Hepatocyte (in vitro differentiated cells): ENCODE measurements at regions not wholly inside any gene's neighbourhood (a gene's known extent, or its start where the extent isn't known, plus 50 kb on each side); places are given as distances from the start of the nearest gene placed in this dataset.

Source experiments
- DNase-seq: peaks from one replicate; pipeline ENCODE4 v3.0.0-alpha.2; 2016; ENCODE audit warnings: low spot score
- H2AFZ ChIP-seq: fragments of 200-600 bp; sonication (generic); 2 replicates; pipeline ENCODE4 v1.6.0; 2016; ENCODE audit warnings: antibody characterized with exemption, mild to moderate bottlenecking
- H3K27ac ChIP-seq: fragments of 200-600 bp; sonication (generic); 2 replicates; pipeline ENCODE4 v1.5.1; 2016; ENCODE audit warnings: mild to moderate bottlenecking
- H3K27me3 ChIP-seq: fragments of 200-600 bp; sonication (generic); 2 replicates; pipeline ENCODE4 v1.6.1; 2016
- H3K36me3 ChIP-seq: fragments of 200-600 bp; sonication (generic); replicated peaks from 2 replicates; pipeline ENCODE4 v1.5.1; 2016; ENCODE audit warnings: low read depth; ENCODE audit not compliant: insufficient read depth
- H3K4me1 ChIP-seq: fragments of 200-600 bp; sonication (generic); 2 replicates; pipeline ENCODE4 v1.5.1; 2016; ENCODE audit warnings: mild to moderate bottlenecking, moderate library complexity; ENCODE audit not compliant: insufficient read depth
- H3K4me2 ChIP-seq: fragments of 200-600 bp; sonication (generic); 2 replicates; pipeline ENCODE4 v1.6.0; 2016
- H3K4me3 ChIP-seq: fragments of 200-600 bp; sonication (generic); 2 replicates; pipeline ENCODE4 v1.5.1; 2016; ENCODE audit warnings: mild to moderate bottlenecking
- H3K79me2 ChIP-seq: fragments of 200-600 bp; sonication (generic); 2 replicates; pipeline ENCODE4 v1.6.0; 2017; ENCODE audit warnings: mild to moderate bottlenecking
- H3K9me2 ChIP-seq: fragments of 200-600 bp; sonication (generic); replicated peaks from 2 replicates; pipeline ENCODE4 v1.6.0; 2017; ENCODE audit warnings: mild to moderate bottlenecking; ENCODE audit not compliant: insufficient read depth
- H3K9me3 ChIP-seq: fragments of 200-600 bp; sonication (generic); 2 replicates; pipeline ENCODE4 v1.5.1; 2016; ENCODE audit warnings: low read depth, mild to moderate bottlenecking
- H4K20me1 ChIP-seq: fragments of 200-600 bp; sonication (generic); 2 replicates; pipeline ENCODE4 v1.6.0; 2016; ENCODE audit warnings: mild to moderate bottlenecking; ENCODE audit not compliant: insufficient read depth, poor library complexity, severe bottlenecking
- EZH2 ChIP-seq: fragments of 200-600 bp; sonication (generic); IDR thresholded peaks from 2 replicates; pipeline ENCODE4 v1.6.1; 2016; ENCODE audit warnings: antibody characterized with exemption, mild to moderate bottlenecking, borderline replicate concordance
- EZH2phosphoT487 ChIP-seq: fragments of 200-600 bp; sonication (generic); IDR thresholded peaks from one replicate; pipeline ENCODE4 v1.6.1; 2018; ENCODE audit warnings: antibody characterized with exemption, mild to moderate bottlenecking, low read depth, moderate library complexity; ENCODE audit not compliant: unreplicated experiment, severe bottlenecking
- WGBS: methylation state at CpG from one replicate; pipeline ENCODE4 v1.1.6; 2016; ENCODE audit warnings: low lambda C conversion rate; ENCODE audit errors: missing lambda C conversion rate; 5-methylcytosine and 5-hydroxymethylcytosine counted together
- TF ChIP-seq, protein P1 (sequence below): fragments of 200-600 bp; sonication (generic); IDR thresholded peaks from 2 replicates; pipeline ENCODE4 v1.5.1; 2016; ENCODE audit warnings: antibody characterized with exemption, mild to moderate bottlenecking; ENCODE audit not compliant: poor library complexity

DNA sequence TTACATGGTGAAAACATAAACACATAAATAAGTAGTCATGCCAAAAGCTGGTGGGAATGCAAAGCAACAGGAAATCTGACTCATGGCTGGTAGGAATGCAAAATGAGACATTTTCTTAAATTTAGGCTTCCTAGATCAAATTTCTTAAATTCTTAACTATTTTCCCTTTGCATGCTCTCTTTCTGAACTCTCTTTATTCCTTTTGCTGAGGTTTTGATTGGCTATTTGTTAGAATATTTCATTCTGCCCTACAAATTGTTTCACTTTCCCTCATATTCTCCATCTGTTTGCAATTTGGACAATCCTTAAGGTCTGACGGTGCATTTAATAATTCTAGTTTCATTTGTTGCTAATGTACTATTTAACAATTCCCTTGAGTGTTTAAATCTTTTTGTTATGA is 437.5 kb upstream of the RGS17 start:
- Histone ChIP-seq H3K27me3 (no peaks in the 10 kb centered on the region), H3K36me3 (no peaks in the 10 kb centered on the region), H3K4me3 (no peak overlapping the region), H3K9me3 (no peaks in the 10 kb centered on the region), H2AFZ (no peak overlapping the region), H3K4me2 (no peak overlapping the region), H3K4me1 (no peaks in the 10 kb centered on the region), H3K79me2 (no peaks in the 10 kb centered on the region), H4K20me1 (no peaks in the 10 kb centered on the region), H3K27ac (no peak overlapping the region), H3K9me2 (no peaks in the 10 kb centered on the region)
- TF ChIP-seq EZH2phosphoT487 (no peak), EZH2 (no peak)
- TF ChIP-seq, protein P1, sequence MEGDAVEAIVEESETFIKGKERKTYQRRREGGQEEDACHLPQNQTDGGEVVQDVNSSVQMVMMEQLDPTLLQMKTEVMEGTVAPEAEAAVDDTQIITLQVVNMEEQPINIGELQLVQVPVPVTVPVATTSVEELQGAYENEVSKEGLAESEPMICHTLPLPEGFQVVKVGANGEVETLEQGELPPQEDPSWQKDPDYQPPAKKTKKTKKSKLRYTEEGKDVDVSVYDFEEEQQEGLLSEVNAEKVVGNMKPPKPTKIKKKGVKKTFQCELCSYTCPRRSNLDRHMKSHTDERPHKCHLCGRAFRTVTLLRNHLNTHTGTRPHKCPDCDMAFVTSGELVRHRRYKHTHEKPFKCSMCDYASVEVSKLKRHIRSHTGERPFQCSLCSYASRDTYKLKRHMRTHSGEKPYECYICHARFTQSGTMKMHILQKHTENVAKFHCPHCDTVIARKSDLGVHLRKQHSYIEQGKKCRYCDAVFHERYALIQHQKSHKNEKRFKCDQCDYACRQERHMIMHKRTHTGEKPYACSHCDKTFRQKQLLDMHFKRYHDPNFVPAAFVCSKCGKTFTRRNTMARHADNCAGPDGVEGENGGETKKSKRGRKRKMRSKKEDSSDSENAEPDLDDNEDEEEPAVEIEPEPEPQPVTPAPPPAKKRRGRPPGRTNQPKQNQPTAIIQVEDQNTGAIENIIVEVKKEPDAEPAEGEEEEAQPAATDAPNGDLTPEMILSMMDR, result no peak
- WGBS, result 57% methylated on average over 1 of the region's 1 CpG
- DNase-seq, result no peak

DNA sequence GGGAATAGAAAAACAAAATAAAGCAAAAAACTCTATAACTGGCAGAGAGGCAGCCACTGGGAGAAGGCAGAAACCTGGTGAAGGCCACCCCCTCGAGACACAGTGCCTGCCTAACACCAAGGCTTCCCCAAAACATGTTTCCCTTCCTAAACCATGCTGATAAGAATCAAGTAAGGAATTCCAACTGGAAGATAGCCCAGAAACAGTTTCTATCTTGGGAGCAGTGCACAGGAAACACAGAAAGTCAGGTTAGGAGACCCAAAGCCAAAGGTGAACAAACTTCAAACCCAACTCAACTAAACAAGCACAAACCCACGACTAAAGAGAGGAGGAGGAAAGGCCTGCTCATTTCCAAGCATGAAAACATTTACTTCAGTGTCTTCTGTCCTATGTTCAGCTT is 433.7 kb upstream of the RGS17 start:
- H3K27me3 ChIP-seq, result no peaks in the 10 kb centered on the region
- H2AFZ ChIP-seq, result no peak overlapping the region
- no peak overlapping the region for H3K4me3 ChIP-seq

DNA sequence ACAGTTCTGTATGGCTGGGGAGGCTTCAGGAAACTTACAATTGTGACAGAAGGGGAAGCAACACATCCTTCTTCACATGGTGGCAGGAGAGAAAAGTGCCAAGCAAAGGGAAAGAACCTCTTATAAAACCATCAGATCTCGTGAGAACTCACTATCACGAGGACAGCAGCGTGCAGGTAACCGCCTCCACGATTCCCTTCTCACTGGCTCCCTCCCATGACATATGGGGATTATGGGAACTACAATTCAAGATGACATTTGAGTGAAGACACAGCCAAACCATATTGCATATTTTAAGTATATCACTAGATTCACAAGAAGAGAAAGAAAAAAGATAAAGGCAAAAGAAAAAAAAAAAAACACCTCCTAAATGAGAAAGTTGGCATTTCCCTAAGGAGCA is 431.9 kb upstream of the RGS17 start:
- Histone ChIP-seq H4K20me1 (no peaks in the 10 kb centered on the region), H3K4me1 (no peaks in the 10 kb centered on the region), H3K79me2 (no peaks in the 10 kb centered on the region), H3K27ac (no peak overlapping the region), H3K9me3 (no peaks in the 10 kb centered on the region), H3K27me3 (no peaks in the 10 kb centered on the region), H3K9me2 (no peaks in the 10 kb centered on the region), H3K4me2 (no peak overlapping the region), H2AFZ (no peak overlapping the region), H3K36me3 (no peaks in the 10 kb centered on the region), H3K4me3 (no peak overlapping the region)
- 92% methylated on average over 5 of the region's 5 CpGs for WGBS
- no peak for DNase-seq
- TF ChIP-seq, protein P1, result no peak
- TF ChIP-seq EZH2phosphoT487 (no peak), EZH2 (no peak)

More for the DNA sequence above, 433.7 kb upstream of the RGS17 start:
- Histone ChIP-seq H3K79me2 (no peaks in the 10 kb centered on the region), H3K4me1 (no peaks in the 10 kb centered on the region), H3K9me2 (no peaks in the 10 kb centered on the region), H3K4me2 (no peak overlapping the region), H4K20me1 (no peaks in the 10 kb centered on the region), H3K27ac (no peak overlapping the region), H3K9me3 (no peaks in the 10 kb centered on the region), H3K36me3 (no peaks in the 10 kb centered on the region)
- DNase-seq, result no peak
- no peak for TF ChIP-seq EZH2
- TF ChIP-seq, protein P1, result no peak
- no peak for TF ChIP-seq EZH2phosphoT487
- 59% methylated on average over 2 of the region's 2 CpGs for WGBS

DNA sequence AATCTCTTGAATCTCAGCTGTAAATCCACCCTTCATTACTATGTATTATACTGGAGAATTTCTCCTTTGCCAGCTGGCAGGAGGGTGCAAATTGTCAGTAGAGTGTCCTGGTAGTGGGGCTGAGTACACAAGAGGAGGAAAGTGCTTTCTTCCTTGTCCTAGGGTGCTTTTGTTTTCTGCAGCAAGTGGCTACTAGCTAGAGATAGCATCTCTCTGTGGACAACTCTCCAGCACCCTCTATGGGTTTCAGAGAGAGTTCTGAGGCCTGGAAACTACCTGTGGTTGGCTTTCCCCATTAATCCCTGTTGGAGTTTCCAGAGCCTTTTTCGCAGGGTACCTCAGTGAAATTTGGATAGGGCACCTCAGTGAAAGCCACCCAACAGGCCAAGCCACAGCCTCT is 422.5 kb upstream of the RGS17 start:
- Histone ChIP-seq H3K4me1 (no peaks in the 10 kb centered on the region), H4K20me1 (no peaks in the 10 kb centered on the region), H3K4me3 (no peak overlapping the region), H3K79me2 (no peaks in the 10 kb centered on the region), H3K36me3 (no peaks in the 10 kb centered on the region), H3K9me3 (no peaks in the 10 kb centered on the region), H3K27ac (no peak overlapping the region), H3K9me2 (no peaks in the 10 kb centered on the region), H3K4me2 (no peak overlapping the region), H3K27me3 (no peaks in the 10 kb centered on the region), H2AFZ (no peak overlapping the region)
- WGBS, result 85% methylated on average over 1 of the region's 1 CpG
- TF ChIP-seq EZH2phosphoT487 (no peak), EZH2 (no peak)
- TF ChIP-seq, protein P1, result peak; percentile 35
- DNase-seq, result peak; percentile 23
